Upper lobe of left lung (tissue), 4 donors: ENCODE measurements at regions not wholly inside any gene's neighbourhood (a gene's known extent, or its start where the extent isn't known, plus 50 kb on each side); places are given as distances from the start of the nearest gene placed in this dataset.

Experiments
- EP300 ChIP-seq, 4 donors: sonication (generic); formaldehyde crosslinking; IDR thresholded peaks; one replicate each; pipeline ENCODE4 v1.5.1; 2017; ENCODE audit warnings: antibody characterized with exemption in 4 of 4, control low read depth in 2 of 4
- POLR2A ChIP-seq, 4 donors: fragments of 450-650 bp; IDR thresholded peaks; one replicate each; pipeline ENCODE4 v1.5.1; 2016 to 2017; ENCODE audit warnings: antibody characterized with exemption in 4 of 4, mild to moderate bottlenecking in 2 of 4
- POLR2AphosphoS5 ChIP-seq, 2 donors: sonication (generic); formaldehyde crosslinking; IDR thresholded peaks; one replicate each; pipeline ENCODE4 v1.5.1; 2017; ENCODE audit warnings: antibody characterized with exemption in 2 of 2
- TF ChIP-seq, protein P1 (sequence below), 6 experiments: fragments of 450-650 bp in 4 of 6; fragments of 200-600 bp in 2 of 6; sonication (generic) in 2 of 6; IDR thresholded peaks; one replicate each; pipeline ENCODE4 v1.5.1; 2016 to 2019; ENCODE audit warnings: antibody characterized with exemption in 6 of 6

- TF ChIP-seq, protein P1, sequence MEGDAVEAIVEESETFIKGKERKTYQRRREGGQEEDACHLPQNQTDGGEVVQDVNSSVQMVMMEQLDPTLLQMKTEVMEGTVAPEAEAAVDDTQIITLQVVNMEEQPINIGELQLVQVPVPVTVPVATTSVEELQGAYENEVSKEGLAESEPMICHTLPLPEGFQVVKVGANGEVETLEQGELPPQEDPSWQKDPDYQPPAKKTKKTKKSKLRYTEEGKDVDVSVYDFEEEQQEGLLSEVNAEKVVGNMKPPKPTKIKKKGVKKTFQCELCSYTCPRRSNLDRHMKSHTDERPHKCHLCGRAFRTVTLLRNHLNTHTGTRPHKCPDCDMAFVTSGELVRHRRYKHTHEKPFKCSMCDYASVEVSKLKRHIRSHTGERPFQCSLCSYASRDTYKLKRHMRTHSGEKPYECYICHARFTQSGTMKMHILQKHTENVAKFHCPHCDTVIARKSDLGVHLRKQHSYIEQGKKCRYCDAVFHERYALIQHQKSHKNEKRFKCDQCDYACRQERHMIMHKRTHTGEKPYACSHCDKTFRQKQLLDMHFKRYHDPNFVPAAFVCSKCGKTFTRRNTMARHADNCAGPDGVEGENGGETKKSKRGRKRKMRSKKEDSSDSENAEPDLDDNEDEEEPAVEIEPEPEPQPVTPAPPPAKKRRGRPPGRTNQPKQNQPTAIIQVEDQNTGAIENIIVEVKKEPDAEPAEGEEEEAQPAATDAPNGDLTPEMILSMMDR (IDR thresholded peaks at IDR 0.05), result no peak
- TF ChIP-seq POLR2AphosphoS5 (IDR thresholded peaks at IDR 0.05), result no peak
- TF ChIP-seq POLR2A (IDR thresholded peaks at IDR 0.05), result no peak
- TF ChIP-seq EP300 (IDR thresholded peaks at IDR 0.05), result no peak
Measured at GRCh38 chr20:47962286-47962963, 177.1 kb upstream of the SULF2 start.
